Mucosa of gallbladder (tissue), 1 donor: ENCODE measurements at regions not wholly inside any gene's neighbourhood (a gene's known extent, or its start where the extent isn't known, plus 50 kb on each side); places are given as distances from the start of the nearest gene placed in this dataset.
"Not testable (repeated sequence)": the region's sequence is repeated elsewhere in the genome, so short reads cannot be mapped to it uniquely, and the experiment has no call there.

ENCODE experiments used
- DNase-seq: peaks from one replicate; pipeline ENCODE4 v3.0.0-alpha.2; 2020; ENCODE audit warnings: low spot score
- donor health status: DM: no; HTN: no; CAD: no.

GRCh38 chr2:129908721-129909373 is 70.6 kb upstream of the RAB6C start:
- no peak for DNase-seq

GRCh38 chr2:129909651-129910418 is 69.6 kb upstream of the RAB6C start:
- no peak for DNase-seq

- no peak for DNase-seq
Measured at GRCh38 chr2:129910446-129911362, 68.8 kb upstream of the RAB6C start.

- no peak for DNase-seq
Measured at GRCh38 chr2:129911363-129912065, 68.0 kb upstream of the RAB6C start.

GRCh38 chr2:129912066-129912820 is 67.2 kb upstream of the RAB6C start:
- DNase-seq = no peak

- no peak for DNase-seq
Measured at GRCh38 chr2:129912871-129913694, 66.4 kb upstream of the RAB6C start.

- no peak for DNase-seq
Measured at GRCh38 chr2:129913695-129914495, 65.6 kb upstream of the RAB6C start.

GRCh38 chr2:129914538-129915302 is 64.7 kb upstream of the RAB6C start:
- no peak for DNase-seq

GRCh38 chr2:129915303-129915840 is 64.1 kb upstream of the RAB6C start:
- no peak for DNase-seq

GRCh38 chr2:129918604-129919003 is 60.9 kb upstream of the RAB6C start:
- no peak for DNase-seq

- DNase-seq = no peak
Measured at GRCh38 chr2:129922571-129923264, 56.7 kb upstream of the RAB6C start.

GRCh38 chr2:129923265-129924091 is 56.0 kb upstream of the RAB6C start:
- DNase-seq = peak; percentile 33

- DNase-seq = not testable (repeated sequence)
Measured at GRCh38 chr2:129924115-129924514, 55.4 kb upstream of the RAB6C start.

- DNase-seq = no peak
Measured at GRCh38 chr2:129925381-129925780, 54.1 kb upstream of the RAB6C start.

- no peak for DNase-seq
Measured at GRCh38 chr2:129927696-129928095, 51.8 kb upstream of the RAB6C start.
